ENCODE measurements at regions not wholly inside any gene's neighbourhood (a gene's known extent, or its start where the extent isn't known, plus 50 kb on each side); places are given as distances from the start of the nearest gene placed in this dataset.

- no peaks in the 10 kb centered on the region for H3K36me3 Mint-ChIP-seq (ENCODE audit: low read depth)
- intact Hi-C loops (cut with micrococcal nuclease) = no loop called here
- H3K27me3 Mint-ChIP-seq = no peaks in the 10 kb centered on the region
- H3K9me3 Mint-ChIP-seq = no peaks in the 10 kb centered on the region
- no peak for DNase-seq
- no peaks in the 10 kb centered on the region for H3K4me1 Mint-ChIP-seq
- no peak overlapping the region for H3K27ac Mint-ChIP-seq
- H3K4me3 Mint-ChIP-seq = no peak overlapping the region
These were observed 218.9 kb downstream of the PABPC4L start for GRCh38 chr4:133982533-133983224.

- Mint-ChIP-seq H3K4me3 (no peak overlapping the region), H3K27me3 (no peaks in the 10 kb centered on the region), H3K4me1 (no peaks in the 10 kb centered on the region), H3K9me3 (no peaks in the 10 kb centered on the region), H3K27ac (no peak overlapping the region), H3K36me3 (ENCODE audit: low read depth) (no peaks in the 10 kb centered on the region)
- intact Hi-C loops (cut with micrococcal nuclease) = no loop called here
- DNase-seq = no peak
These were observed 220.3 kb downstream of the PABPC4L start for GRCh38 chr4:133981327-133981726.

DNA sequence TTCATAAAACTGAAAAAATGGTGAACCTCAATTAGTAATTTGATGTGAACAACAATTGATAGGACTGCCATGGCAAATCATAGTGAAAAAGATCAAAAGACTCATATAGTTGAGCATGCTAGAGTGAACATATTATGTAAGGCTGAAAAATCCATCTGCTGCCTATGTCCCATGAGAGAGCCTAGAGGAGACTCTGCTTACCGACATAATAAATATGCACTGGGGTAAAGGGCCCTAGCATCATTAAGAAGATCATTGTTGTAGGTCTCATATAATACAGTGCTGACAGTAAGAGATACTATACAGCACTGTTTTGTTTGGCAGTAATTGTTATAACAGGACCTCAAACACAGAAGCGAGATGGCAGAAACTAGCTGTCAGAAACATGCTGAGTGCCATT lies 229.0 kb downstream of the PABPC4L start:
- Mint-ChIP-seq H3K9me3 (no peaks in the 10 kb centered on the region), H3K27me3 (no peaks in the 10 kb centered on the region), H3K4me3 (no peak overlapping the region), H3K27ac (no peak overlapping the region), H3K4me1 (no peaks in the 10 kb centered on the region), H3K36me3 (ENCODE audit: low read depth) (no peaks in the 10 kb centered on the region)
- DNase-seq = no peak
- intact Hi-C loops (cut with micrococcal nuclease) = no loop called here

GRCh38 chr4:133969202-133969848 lies 232.3 kb downstream of the PABPC4L start:
- H3K36me3 Mint-ChIP-seq (ENCODE audit: low read depth) = no peaks in the 10 kb centered on the region
- H3K4me1 Mint-ChIP-seq = no peaks in the 10 kb centered on the region
- H3K4me3 Mint-ChIP-seq = no peak overlapping the region
- intact Hi-C loops (cut with micrococcal nuclease) = no loop called here
- H3K9me3 Mint-ChIP-seq = peaks cover 6% of the 10 kb centered on the region
- no peaks in the 10 kb centered on the region for H3K27me3 Mint-ChIP-seq
- DNase-seq = no peak
- no peak overlapping the region for H3K27ac Mint-ChIP-seq

DNA sequence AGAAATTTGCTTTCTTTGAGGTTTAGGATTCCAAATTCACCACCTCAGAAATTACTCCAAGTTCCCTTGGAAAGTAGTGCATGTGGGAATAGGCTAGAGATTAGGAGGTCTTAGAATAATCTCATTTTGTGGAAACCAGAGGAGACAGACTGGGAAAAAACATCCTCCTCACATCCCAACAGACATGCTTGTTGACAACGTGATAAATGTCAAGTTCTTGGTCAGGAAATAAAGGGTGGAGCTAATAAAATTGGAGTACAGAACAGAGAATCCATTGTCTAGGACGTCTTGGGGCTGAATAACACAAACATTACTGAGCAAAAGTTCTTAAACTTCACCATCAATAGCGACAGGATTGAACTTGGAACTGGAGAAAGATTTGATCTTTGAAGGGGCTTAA lies 233.4 kb downstream of the PABPC4L start:
- intact Hi-C loops (cut with micrococcal nuclease) = no loop called here
- no peak overlapping the region for H3K4me3 Mint-ChIP-seq
- H3K4me1 Mint-ChIP-seq = no peaks in the 10 kb centered on the region
- DNase-seq = no peak
- no peaks in the 10 kb centered on the region for H3K36me3 Mint-ChIP-seq (ENCODE audit: low read depth)
- H3K27ac Mint-ChIP-seq = no peak overlapping the region
- H3K9me3 Mint-ChIP-seq = peaks cover 6% of the 10 kb centered on the region
- H3K27me3 Mint-ChIP-seq = no peaks in the 10 kb centered on the region

GRCh38 chr4:133960975-133961374 lies 240.6 kb downstream of the PABPC4L start:
- no peaks in the 10 kb centered on the region for H3K36me3 Mint-ChIP-seq (ENCODE audit: low read depth)

DNA sequence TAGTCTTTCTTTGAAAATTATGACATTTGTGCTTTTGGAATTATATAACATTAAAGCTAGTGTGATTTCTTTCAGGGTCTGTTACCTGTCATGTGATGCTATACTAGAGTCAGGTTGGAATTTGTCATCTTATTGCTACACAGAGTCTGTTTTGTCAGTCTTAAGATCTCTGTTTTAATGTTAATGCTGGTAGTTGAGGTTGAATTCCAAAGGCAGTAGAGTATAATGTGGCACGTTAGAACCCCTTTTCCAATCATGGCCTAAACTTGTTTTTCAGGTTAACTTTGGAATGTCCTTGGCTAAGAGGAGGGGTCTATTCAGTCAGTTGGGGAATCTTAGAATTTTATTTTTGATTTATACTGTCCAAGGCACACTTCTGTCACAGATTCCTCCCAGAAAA lies 258.5 kb downstream of the PABPC4L start:
- Mint-ChIP-seq H3K4me3 (no peak overlapping the region), H3K36me3 (ENCODE audit: low read depth) (no peaks in the 10 kb centered on the region), H3K4me1 (no peaks in the 10 kb centered on the region), H3K27me3 (no peaks in the 10 kb centered on the region), H3K9me3 (no peaks in the 10 kb centered on the region), H3K27ac (no peak overlapping the region)
- no peak for DNase-seq
- intact Hi-C loops (cut with micrococcal nuclease) = no loop called here

More at GRCh38 chr4:133960975-133961374, 240.6 kb downstream of the PABPC4L start:
- Mint-ChIP-seq H3K27me3 (no peaks in the 10 kb centered on the region), H3K4me1 (no peaks in the 10 kb centered on the region), H3K4me3 (no peak overlapping the region), H3K9me3 (peaks cover 16% of the 10 kb centered on the region), H3K27ac (no peak overlapping the region)
- intact Hi-C loops (cut with micrococcal nuclease) = no loop called here
- DNase-seq = no peak

DNA sequence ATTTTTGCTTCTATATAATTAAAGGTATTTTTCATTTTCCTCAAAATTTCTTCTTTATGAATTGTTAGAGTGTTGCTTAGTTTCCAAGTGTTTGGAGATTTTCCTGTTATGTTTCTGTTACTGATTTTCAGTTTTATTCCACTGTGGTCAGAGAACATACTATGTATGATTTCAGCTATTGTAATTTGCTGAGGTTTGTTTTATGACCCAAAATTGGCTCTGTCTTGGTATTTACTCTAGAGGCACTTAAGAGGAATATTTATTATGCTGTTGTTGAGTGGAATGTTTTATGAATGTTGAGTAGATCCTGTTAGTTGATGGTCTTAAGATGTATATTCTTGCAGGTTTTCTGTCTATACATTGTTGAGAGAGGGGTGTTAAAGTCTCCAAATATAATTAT lies 263.5 kb downstream of the PABPC4L start:
- intact Hi-C loops (cut with micrococcal nuclease) = no loop called here
- H3K4me3 Mint-ChIP-seq = no peak overlapping the region
- no peaks in the 10 kb centered on the region for H3K9me3 Mint-ChIP-seq
- H3K27ac Mint-ChIP-seq = no peak overlapping the region
- no peaks in the 10 kb centered on the region for H3K4me1 Mint-ChIP-seq
- H3K27me3 Mint-ChIP-seq = no peaks in the 10 kb centered on the region
- no peak for DNase-seq
- no peaks in the 10 kb centered on the region for H3K36me3 Mint-ChIP-seq (ENCODE audit: low read depth)

DNA sequence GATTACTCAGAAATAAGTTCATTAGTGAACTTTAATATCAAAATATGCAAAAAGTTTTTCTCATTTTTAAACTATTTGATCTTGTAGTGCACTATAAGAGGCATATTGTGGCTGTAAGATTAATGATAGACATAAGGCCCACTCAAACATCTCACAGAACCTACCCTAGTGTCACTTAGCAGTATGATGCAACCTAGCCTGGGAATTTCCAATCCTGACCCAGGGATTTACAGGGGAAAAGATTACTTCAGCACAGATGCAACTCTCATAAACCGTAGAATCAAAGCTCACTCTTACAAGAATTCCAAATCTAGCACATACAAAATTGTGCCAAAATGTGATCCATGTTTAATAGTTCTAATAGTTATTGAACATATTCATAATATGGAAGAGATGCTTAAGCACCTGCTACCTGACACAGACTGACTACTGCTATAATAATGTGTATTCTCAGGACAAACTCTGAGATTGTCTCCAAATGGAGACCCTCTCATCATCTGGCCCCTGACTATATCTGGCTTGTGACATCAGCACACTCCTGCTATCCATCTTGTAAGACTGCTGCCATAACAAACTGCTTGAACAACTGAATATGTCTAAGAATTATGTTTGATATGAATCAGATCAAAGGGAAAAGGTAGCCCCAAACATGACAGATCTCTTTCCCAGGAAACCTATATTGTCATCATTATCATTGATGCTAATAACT lies 271.9 kb downstream of the PABPC4L start:
- no peaks in the 10 kb centered on the region for H3K27me3 Mint-ChIP-seq
- no peaks in the 10 kb centered on the region for H3K9me3 Mint-ChIP-seq
- no peaks in the 10 kb centered on the region for H3K36me3 Mint-ChIP-seq (ENCODE audit: low read depth)
- no peak for DNase-seq
- H3K4me1 Mint-ChIP-seq = no peaks in the 10 kb centered on the region
- no peak overlapping the region for H3K27ac Mint-ChIP-seq
- intact Hi-C loops (cut with micrococcal nuclease) = no loop called here
- no peak overlapping the region for H3K4me3 Mint-ChIP-seq

DNA sequence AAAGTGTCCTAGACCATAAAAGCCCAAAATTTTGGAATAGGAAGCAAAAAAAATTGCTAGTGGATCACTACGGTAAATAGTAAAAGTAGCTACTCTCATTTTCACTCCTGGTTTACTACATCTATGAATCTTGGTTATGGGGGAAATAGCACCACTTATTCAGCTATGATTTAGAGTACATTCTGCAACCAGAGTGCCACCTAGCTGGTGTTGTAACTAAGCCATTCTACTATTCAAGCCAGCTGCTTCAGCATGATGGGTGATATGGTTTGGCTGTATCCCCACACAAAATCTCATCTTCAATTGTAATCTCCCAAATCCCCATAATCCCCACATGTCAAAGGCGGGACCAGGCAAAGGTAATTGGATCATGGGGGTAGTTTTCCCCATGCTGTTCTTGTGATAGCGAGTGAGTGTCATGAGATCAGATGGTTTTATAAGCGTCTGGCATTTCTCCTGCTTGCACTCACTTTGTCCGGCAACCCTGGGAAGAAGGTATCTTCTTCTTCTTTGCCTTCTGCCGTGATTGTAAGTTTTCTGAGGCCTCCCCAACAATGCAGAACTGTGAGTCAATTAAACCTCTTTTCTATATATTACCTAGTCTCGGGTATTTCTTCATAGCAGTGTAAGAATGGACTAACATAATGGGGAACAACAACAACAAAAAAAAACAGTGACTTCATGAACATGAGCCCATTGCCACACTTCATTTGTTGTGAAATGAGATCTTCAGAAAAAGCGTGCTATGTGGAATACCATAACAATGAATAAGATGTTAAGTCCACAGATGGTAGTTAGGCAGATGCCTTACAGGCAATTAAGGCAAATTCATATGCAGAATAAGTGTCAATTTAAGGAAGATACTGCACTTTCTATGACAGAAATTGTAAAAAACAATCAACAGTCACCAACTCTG lies 280.1 kb downstream of the PABPC4L start:
- intact Hi-C loops (cut with micrococcal nuclease) = no loop called here
- H3K36me3 Mint-ChIP-seq (ENCODE audit: low read depth) = no peaks in the 10 kb centered on the region
- no peak overlapping the region for H3K4me3 Mint-ChIP-seq
- H3K27ac Mint-ChIP-seq = no peak overlapping the region
- no peak for DNase-seq
- H3K9me3 Mint-ChIP-seq = no peaks in the 10 kb centered on the region
- H3K4me1 Mint-ChIP-seq = no peaks in the 10 kb centered on the region
- no peaks in the 10 kb centered on the region for H3K27me3 Mint-ChIP-seq

DNA sequence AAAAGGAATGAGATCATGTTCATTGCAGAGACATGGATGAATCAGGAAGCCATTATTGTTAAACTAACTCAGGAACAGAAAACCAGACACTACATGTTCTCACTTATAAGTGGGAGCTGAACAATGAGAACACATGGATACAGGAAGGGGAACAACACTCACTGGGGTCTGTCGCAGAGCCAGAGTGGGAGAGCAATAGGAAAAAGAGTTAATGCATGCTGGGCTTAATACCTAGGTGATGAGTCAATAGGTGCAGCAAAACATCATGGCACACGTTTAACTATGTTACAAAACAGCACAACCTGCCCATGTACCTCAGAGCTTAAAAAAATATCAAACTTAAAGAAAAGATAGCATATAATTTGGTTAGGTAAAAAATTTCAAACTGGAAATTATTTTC lies 281.4 kb downstream of the PABPC4L start:
- intact Hi-C loops (cut with micrococcal nuclease) = no loop called here
- H3K4me3 Mint-ChIP-seq = no peak overlapping the region
- no peaks in the 10 kb centered on the region for H3K36me3 Mint-ChIP-seq (ENCODE audit: low read depth)
- DNase-seq = no peak
- no peaks in the 10 kb centered on the region for H3K4me1 Mint-ChIP-seq
- H3K27ac Mint-ChIP-seq = no peak overlapping the region
- H3K27me3 Mint-ChIP-seq = no peaks in the 10 kb centered on the region
- no peaks in the 10 kb centered on the region for H3K9me3 Mint-ChIP-seq

GRCh38 chr4:133910165-133910564 lies 291.4 kb downstream of the PABPC4L start:
- Mint-ChIP-seq H3K36me3 (ENCODE audit: low read depth) (no peaks in the 10 kb centered on the region), H3K4me3 (no peak overlapping the region), H3K27me3 (no peaks in the 10 kb centered on the region), H3K27ac (no peak overlapping the region), H3K4me1 (no peaks in the 10 kb centered on the region), H3K9me3 (no peaks in the 10 kb centered on the region)
- no peak for DNase-seq
- intact Hi-C loops (cut with micrococcal nuclease) = no loop called here

DNA sequence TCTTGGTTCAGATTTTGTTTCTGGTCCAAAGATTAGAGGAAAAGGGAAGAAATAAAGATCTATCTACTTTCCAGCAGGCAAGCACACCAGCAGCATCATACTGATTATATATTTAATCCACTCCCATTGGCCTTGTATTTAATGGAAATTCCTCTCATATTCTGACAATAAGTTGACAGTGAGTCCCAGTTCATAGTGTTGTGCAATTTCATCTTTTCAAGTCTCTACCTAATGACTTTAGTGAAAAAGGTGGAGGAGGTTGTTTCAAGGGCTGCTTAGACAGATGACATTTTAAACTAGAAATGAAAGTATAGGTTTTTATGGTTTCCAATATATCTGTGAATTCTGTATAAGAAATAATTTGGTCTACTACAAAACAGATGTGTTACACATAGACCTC lies 298.6 kb downstream of the PABPC4L start:
- no peaks in the 10 kb centered on the region for H3K9me3 Mint-ChIP-seq
- DNase-seq = no peak
- intact Hi-C loops (cut with micrococcal nuclease) = no loop called here
- no peak overlapping the region for H3K4me3 Mint-ChIP-seq
- H3K27me3 Mint-ChIP-seq = no peaks in the 10 kb centered on the region
- H3K27ac Mint-ChIP-seq = no peak overlapping the region
- H3K4me1 Mint-ChIP-seq = no peaks in the 10 kb centered on the region
- H3K36me3 Mint-ChIP-seq (ENCODE audit: low read depth) = no peaks in the 10 kb centered on the region

- intact Hi-C loops (cut with micrococcal nuclease) = no loop called here
- DNase-seq = no peak
- H3K4me1 Mint-ChIP-seq = no peaks in the 10 kb centered on the region
- H3K4me3 Mint-ChIP-seq = no peak overlapping the region
- H3K36me3 Mint-ChIP-seq (ENCODE audit: low read depth) = no peaks in the 10 kb centered on the region
- H3K9me3 Mint-ChIP-seq = no peaks in the 10 kb centered on the region
- H3K27ac Mint-ChIP-seq = no peak overlapping the region
- H3K27me3 Mint-ChIP-seq = no peaks in the 10 kb centered on the region
These were observed 310.6 kb downstream of the PABPC4L start for GRCh38 chr4:133891011-133891410.
